GM19351 (cell line): ENCODE measurements at regions not wholly inside any gene's neighbourhood (a gene's known extent, or its start where the extent isn't known, plus 50 kb on each side); places are given as distances from the start of the nearest gene placed in this dataset.
"Not testable (repeated sequence)": the region's sequence is repeated elsewhere in the genome, so short reads cannot be mapped to it uniquely, and the experiment has no call there.

Experiments used
- ATAC-seq: cut with Tn5 transposase; IDR thresholded peaks from one replicate; pipeline ENCODE4 v1.9.1; 2021; ENCODE audit warnings: mild to moderate bottlenecking, moderate library complexity; ENCODE audit not compliant: unreplicated experiment

DNA sequence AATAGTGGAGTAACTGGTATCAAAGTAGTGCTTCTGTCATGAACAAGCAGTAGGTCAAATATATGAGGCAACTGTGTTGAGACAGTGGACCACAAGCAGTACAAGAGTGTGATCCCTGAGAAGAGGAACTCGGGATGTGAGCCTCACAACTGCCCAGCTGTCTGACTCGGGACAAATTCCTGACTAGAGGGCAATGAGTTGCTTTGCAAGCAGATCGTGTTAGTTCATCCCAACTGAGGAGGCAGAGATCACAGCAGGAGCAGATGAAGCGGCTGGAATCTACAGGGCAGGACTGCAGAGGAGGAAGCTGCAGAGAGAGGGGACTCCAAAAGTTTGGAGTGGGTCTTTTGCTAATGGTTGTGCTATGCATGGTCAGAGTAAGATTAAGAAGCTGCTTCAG lies 741.1 kb downstream of the DIAPH3 start:
- ATAC-seq: no peak

DNA sequence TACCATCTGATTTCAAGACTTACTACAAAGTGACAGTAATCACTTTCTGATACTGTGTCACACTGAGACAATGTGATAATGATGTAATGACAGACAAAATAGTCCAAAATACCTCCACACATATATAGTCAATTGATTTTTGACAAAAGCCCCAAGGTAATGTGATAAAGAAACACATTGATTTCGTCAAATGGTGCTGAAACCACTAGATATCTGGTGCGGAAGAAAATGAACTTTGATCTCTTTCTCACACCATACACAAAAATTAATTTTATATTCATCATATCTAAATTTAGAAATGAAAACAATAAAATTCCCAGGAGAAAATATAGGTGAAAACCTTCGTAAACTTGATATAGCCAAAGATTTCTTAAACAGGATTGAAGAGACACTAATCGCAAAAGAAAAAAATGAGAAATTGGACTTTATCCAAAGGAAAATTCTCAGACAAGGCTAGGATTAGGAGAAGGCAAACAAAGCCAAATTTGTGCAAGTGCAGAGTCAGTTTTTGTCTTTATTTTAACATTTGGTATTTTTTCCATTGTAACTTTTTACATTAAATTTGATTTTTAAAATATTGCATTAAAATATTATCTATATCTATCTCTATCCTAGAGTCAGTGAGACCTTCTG lies 739.9 kb downstream of the DIAPH3 start:
- no peak for ATAC-seq

DNA sequence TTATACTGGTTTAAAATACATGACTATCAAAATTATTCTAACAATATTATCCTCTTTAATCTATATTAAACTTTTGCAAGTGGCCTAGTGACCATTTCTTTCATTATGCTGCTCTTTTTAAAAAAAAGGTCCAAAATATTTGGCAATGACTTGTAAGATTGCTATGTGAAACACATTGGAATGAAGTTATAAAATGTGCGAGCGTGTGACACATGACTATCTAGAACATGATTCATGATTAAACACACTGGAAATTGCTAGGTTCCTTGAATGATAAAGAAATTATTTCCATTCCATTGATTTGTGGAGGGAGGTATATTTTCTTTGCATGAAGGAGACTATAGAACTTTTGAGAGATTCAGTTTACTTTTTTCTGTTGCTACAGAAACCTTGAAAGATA lies 739.1 kb downstream of the DIAPH3 start:
- ATAC-seq: no peak

DNA sequence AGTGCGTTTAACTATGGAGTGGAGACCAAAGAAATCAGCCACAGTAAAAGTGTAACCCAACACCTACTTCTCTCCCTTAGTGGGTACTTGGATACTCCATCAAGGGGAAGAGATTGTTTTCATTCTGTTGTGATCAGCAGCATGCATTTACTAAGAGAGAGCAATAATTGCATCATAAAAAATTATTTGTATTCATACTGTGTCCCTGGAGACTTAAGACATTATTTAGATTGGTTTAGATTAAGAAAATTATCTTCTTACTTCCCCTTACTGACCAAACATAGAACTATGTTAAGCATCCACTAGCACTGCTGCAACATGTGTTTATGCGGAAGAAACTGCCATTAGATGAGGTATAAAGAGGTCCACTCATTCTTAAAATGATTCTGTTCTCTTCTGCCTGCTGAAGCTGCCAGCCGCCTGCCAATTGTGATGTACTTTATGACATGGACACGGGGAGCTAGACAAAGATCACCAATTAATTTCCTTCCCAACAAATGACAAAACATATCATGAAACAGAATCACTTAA lies 738.5 kb downstream of the DIAPH3 start:
- ATAC-seq: no peak

DNA sequence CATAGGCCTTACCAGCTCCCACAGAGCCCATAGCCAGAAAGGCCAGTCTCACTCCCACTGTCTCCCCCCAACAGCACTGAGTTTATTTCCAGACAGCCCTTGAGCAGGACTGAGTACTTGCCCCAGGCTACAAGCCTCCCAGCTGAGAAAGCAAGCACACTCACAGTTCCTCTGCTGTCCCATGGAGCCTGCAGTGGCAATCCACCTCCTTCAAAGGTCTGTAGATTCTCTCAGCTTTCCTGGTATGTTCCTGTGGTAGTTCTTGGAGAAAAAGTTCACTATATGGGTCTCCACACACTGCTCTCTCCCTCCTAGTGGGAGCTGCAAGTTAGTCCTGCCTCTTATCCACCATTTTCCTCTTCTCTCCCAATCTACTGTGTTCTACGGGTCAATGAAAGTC lies 728.7 kb downstream of the DIAPH3 start:
- ATAC-seq: no peak

DNA sequence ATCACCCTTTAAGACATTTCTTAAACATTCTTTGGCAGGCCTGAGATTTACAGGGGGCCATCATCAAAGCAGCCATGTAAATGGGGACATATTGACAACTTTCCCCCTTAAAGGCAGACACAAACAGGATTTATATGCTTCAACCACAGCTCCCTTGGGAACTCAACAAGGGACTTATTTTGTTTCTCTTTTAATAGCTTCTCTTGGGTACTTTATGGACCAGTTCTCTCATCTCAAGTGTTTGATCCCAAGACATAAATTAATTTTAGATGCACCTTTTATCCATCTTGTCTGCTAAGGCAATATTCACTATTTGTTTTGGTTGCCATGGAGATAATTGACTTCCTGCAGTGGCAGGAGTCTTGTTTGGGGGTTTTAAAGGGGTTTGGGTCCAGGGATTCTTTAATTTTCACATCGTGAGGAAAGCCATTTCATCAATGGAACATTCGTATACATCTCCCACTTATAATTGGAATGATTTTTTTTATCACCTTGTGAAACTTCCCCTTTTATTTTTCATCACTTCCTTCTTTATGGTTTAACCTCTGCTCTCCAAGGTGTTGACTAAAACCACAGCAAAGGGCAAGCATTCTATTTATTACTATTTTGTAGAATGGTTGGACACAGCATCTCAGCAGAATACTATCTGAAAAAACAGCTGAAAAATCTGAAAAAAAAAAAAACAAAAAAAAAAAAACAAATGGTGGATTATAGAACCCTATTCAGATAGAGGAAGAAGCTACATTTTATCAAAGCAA lies 726.0 kb downstream of the DIAPH3 start:
- no peak for ATAC-seq

DNA sequence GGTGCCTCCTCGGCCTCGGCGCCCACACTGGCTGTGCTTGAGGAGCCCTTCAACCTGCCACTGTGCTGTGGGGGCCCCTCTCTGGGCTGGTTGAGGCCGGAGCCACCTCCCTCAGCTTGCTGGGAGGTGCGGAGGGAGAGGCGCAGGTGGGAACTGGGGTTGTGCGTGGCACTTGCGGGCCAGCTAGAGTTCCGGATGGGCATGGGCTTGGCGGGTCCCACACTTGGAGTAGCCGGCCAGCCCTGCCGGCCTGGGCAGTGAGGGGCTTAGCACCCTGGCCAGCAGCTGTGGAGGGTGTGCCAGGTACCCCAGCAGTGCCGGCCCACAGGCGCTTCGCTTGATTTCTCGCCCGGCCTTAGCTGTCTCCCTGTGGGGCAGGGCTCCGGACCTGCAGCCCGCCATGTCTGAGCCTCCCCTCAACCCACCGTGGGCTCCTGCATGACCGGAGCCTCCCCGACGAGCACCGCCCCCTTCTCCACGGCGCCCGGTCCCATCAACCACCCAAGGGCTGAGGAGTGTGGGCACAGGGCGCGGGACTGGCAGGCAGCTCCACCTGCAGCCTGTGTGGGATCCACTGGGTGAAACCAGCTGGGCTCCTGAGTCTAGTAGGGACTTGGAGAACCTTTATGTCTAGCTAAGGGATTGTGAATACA lies 723.8 kb downstream of the DIAPH3 start:
- ATAC-seq: no peak

DNA sequence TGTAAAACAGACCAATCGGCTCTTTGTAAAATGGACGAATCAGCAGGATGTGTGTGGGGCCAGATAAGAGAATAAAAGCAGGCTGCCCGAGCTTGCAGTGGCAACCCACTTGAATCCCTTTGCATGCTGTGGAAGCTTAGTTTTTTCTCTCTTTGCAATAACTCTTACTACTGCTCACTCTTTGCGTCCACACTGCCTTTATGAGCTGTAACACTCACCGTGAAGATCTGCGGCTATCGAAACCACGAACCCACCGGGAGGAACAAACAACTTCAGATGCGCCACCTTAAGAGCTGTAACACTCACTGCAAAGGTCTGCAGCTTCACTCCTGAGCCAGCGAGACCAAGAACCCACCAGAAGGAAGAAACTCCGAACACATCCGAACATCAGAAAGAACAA lies 722.7 kb downstream of the DIAPH3 start:
- not testable (repeated sequence) for ATAC-seq

DNA sequence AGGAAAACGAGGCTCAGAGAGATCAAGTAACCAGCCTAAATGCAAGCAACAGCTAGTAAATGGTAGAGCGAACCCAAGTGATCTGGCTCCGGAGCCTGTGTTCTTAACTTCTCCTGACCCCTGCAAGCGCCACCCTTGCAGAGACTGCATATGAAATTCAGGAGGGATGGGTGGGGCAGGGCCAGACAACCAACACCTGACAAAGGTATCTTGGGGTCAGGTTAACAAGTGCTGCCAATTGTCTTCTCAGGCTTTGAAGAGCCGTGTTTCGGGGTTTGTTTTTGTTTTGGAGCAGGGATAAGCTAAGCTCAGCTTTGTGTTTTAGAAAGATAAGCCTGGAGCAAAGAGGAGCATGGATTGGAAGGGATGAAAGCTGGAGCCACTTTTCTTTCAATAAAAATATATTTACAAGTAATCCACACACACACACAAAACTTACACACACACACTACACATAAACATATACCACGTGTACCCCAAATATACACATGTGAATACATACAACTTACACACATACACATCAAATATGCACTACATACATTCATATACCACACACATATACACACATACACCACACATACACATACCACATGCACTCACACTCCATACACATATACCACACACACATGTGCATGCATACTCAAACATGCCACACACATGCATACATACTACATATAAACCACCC lies 722.0 kb downstream of the DIAPH3 start:
- no peak for ATAC-seq

DNA sequence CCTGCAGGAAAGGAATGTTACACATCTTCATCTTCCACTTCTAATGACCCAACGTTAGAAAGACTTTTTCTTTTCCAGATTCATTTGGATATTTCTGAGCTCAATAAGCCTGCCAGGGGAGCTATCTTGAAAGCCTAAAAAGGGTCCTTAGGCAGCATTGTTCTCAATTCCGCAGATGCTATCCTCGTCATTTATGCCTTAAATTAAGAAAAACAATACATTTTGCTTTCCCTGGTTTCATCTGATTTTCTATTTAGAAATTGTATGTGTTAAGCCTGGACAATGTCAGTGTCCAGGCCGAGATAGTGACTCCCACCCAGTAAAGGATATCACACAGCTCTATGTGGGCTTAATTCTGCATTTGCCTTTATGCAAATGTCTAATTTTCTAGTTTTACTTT lies 721.3 kb downstream of the DIAPH3 start:
- ATAC-seq: no peak

DNA sequence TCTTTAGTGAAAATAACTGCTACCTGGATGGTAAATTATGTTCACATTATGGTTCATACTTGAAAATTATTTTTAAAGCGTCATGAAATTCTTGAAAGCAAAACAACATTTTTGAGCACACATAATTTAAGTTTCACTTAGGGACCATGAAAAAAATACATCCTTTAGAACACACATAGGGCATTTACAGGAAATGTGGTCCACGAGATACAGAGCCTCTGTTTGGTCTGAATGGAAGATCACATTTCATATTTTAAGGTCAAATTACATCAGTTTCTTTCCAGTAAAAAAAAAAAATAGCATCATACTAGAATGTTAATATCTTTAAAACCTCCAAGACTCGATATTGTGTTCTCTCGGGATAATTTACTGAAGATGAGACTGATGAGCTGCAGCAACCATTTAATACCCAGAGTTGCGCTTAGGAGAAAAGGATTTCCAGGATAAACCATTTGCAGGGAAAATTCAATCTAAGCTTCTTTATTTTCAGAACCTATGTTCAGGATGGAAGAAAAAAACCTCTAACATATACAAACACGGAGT lies 720.7 kb downstream of the DIAPH3 start:
- ATAC-seq: no peak

DNA sequence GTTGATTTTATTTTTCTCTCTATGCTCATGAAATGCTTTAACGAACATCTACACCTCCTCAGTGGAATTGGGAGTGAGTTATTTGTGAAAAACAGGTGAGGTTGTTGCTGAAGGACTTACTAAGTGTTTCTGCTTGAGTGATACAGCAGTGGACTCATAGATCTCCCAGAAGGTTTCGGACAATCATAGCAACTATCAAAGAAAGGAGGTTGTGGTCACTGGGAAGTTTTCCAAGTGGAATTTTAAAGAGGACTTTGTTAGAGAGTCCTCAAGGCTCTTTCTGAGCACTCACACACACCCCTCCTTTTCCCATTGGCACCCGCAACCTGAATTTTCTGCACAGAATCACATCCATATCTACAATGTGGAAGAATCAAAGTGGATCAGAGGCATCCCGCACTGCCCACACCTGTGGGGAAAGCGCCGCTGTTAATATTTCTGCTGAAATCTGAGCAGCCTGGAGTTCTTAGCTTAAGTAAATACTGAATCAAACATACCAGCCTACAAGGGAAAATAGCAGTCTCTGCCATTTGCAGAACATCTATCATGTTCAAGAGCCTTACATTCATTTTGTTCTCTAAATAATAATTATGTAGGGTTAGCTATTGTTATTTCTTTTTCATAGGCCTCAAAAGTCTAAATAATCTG lies 719.4 kb downstream of the DIAPH3 start:
- ATAC-seq: no peak

DNA sequence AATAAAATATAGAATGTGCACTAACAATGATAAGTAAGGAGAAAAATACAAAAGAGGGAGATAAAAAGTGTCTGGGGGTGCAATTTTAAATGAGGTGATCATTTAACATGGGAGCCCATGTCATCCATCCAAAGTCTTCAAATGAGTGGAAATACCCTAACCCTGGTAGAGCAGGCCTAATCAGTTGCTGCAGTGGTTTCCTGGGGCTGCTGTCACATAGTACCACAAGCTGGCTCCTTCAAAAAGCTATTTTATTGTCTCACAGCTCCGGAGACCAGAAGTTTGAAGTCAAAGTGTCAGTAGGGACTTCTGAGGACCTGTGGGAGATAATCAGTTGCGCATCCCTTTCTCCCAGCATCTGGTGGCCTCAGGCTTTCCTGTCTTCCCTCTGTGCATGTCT lies 717.9 kb downstream of the DIAPH3 start:
- ATAC-seq: no peak

DNA sequence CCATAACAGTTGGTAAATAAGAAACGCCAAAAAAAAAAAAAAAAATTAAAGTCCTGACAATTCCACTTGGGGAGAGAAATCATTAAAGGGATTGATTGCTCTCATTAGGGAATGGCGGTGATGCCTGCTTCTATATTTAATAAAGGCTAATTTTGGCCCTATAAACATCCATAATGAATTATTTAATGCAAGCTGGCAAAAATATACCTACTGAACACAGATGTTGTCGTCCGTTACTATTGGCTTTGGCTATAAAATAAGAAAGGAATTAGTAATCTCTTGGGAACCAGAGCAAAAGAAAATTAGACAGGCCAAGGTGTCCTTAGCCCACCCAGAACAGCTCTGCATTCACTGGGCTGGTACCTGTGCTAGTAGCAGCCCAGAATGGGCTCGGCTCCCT lies 717.3 kb downstream of the DIAPH3 start:
- no peak for ATAC-seq

DNA sequence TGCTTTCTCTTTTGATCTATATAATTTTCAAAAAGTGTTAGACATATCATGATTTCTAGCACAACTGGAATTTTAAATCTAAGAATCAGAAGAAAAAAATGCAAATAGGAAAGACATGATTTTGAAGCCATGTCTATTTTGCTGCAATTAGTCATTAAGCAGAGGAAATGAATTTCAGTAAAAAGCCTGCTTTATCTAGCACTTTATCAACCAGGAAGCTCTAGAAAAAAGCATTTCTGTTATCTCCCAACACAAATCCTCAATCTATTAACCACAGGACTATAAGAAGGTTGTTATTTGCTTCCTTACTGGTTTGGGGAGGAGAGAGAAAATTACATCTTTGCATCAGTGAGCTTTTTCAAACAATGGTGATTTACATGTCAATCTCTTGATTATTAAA lies 716.7 kb downstream of the DIAPH3 start:
- no peak for ATAC-seq

DNA sequence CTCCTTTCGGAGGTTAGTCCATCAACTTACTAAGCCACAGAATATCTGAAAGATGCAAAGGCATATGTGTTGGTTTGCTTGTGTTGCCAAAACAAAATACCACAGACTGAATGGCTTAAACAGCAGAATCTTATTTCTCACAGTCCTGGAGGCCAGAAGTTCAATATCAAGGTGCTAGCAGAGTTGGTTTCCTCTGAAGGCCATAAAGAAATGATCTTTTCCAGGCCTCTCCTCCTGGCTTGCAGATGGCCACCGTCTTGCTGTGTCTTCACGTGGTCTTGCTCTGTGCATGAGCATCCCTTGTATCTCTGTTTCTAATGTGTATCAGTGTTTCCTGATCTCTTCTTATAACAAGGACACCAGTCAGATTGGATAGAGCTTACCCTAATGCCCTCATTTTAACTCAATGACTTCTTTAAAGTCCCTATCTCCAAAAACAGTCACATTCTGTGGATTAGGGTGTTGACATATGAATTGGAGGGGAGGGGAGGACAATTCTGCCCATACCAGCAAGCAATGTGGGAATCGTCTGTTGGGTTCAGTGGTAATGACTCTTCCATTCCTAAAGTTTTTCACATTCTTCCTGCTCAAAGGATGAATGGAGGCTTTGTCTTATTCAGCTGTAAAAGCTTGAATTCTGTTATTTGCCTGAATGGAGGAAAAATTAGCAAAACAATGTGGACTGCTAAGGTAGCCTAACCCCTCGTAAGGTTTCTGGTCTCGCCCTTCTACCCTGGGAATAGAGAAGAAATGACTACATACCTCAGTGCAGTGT lies 715.7 kb downstream of the DIAPH3 start:
- no peak for ATAC-seq

DNA sequence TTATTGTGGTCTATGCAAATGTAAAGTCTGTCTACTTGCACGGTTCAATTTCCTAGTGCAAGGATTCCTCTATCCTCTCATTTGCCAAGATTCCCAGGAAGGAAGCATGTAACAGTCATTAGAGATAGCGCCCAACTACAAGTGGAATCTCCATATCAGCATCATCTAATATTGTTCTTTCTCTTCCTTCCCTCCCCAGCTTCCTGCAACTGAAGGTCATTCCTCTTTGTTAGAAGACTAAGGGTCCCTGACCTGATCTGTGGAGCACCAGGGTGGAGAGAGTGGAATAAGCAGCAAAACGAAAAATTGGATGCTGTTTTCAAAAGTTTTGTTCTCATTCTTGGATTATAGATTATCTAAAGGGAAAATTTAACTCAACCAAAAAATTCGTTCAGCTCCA lies 714.0 kb downstream of the DIAPH3 start:
- no peak for ATAC-seq

DNA sequence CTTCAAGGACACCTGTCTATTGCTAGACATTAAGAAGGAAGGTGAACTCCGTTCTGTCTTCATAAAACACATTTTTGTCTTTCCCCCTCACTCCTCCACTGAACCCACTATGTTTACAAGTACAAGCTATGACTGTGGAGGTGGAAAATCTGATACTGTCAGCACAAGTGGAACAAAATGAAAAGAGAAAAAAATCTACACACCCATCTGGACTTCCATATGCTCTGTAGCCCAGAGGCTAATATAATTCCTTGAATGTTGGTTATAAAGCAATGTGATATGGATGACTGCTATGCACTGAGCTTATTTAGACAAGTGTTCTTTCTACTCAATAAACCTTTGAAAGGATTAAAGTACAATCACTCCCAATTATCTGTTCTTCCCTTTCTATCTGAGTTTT lies 713.5 kb downstream of the DIAPH3 start:
- ATAC-seq: no peak

DNA sequence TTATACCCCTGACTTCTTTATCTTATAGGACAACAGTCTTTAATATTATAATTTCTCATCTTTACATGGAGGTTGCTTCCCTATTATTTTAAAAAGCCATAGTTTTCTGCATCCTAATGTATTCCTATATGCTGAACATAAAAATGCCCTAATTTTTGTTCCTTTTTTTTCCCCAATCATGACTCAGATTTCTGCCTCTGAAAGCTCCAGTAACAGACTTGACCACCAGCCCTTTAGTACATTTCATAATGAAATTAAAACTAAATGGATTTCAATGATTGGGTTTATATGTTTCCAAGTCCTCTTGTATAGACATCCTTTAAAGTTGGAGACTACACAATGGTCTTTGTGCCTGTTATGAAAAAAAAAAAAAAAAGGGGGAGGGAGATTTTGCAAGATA lies 712.5 kb downstream of the DIAPH3 start:
- ATAC-seq: no peak
